ENCODE measurements at regions not wholly inside any gene's neighbourhood (a gene's known extent, or its start where the extent isn't known, plus 50 kb on each side); places are given as distances from the start of the nearest gene placed in this dataset.
"Not testable (repeated sequence)": the region's sequence is repeated elsewhere in the genome, so short reads cannot be mapped to it uniquely, and the experiment has no call there.

GRCh38 chr21:14058566-14058965, 152.2 kb downstream of the LIPI start:
- no peak for TF ChIP-seq CTCF (IDR thresholded peaks at IDR 0.05; ENCODE audit: low read length)
- no peak for TF ChIP-seq EZH2 (IDR thresholded peaks at IDR 0.05; ENCODE audit: borderline replicate concordance, low read length)
- Histone ChIP-seq H3K27me3 (ENCODE audit: insufficient read depth, low read length) (no peaks in the 10 kb centered on the region), H4K20me1 (ENCODE audit: insufficient read depth, low read length) (no peaks in the 10 kb centered on the region), H3K4me3 (ENCODE audit: low read depth, low read length, poor library complexity, severe bottlenecking) (no peak overlapping the region), H3K9ac (ENCODE audit: low read length) (no peak overlapping the region), H3F3A (ENCODE audit: insufficient read depth, low read length) (no peaks in the 10 kb centered on the region), H3K9me2 (ENCODE audit: low read depth, low read length) (no peaks in the 10 kb centered on the region), H3K79me2 (ENCODE audit: insufficient read depth, low read length) (no peaks in the 10 kb centered on the region), H3K4me1 (ENCODE audit: insufficient read depth, low read length, severe bottlenecking) (no peaks in the 10 kb centered on the region), H3K4me2 (ENCODE audit: low read length) (no peak overlapping the region), H2AFZ (ENCODE audit: low read length) (no peak overlapping the region), H3K36me3 (ENCODE audit: insufficient read depth, low read length) (no peaks in the 10 kb centered on the region), H3K27ac (ENCODE audit: low read depth, low read length, poor library complexity, severe bottlenecking) (no peak overlapping the region), H3K9me3 (ENCODE audit: low read length) (no peaks in the 10 kb centered on the region)

GRCh38 chr21:14057841-14058481, 152.8 kb downstream of the LIPI start:
- H4K20me1 ChIP-seq (ENCODE audit: insufficient read depth, low read length); H2AFZ ChIP-seq (ENCODE audit: low read length); H3K9me3 ChIP-seq (ENCODE audit: low read length): not testable (repeated sequence)

GRCh38 chr21:14057313-14057712, 153.4 kb downstream of the LIPI start:
- Histone ChIP-seq H4K20me1 (ENCODE audit: insufficient read depth, low read length) (no peaks in the 10 kb centered on the region), H3K27me3 (ENCODE audit: insufficient read depth, low read length) (no peaks in the 10 kb centered on the region), H3K4me3 (ENCODE audit: low read depth, low read length, poor library complexity, severe bottlenecking) (no peak overlapping the region), H3K79me2 (ENCODE audit: insufficient read depth, low read length) (peaks cover 6% of the 10 kb centered on the region), H3K9me2 (ENCODE audit: low read depth, low read length) (no peaks in the 10 kb centered on the region), H3K27ac (ENCODE audit: low read depth, low read length, poor library complexity, severe bottlenecking) (no peak overlapping the region), H3K4me1 (ENCODE audit: insufficient read depth, low read length, severe bottlenecking) (no peaks in the 10 kb centered on the region), H3K9ac (ENCODE audit: low read length) (no peak overlapping the region), H2AFZ (ENCODE audit: low read length) (no peak overlapping the region), H3K4me2 (ENCODE audit: low read length) (no peak overlapping the region), H3F3A (ENCODE audit: insufficient read depth, low read length) (no peaks in the 10 kb centered on the region), H3K36me3 (ENCODE audit: insufficient read depth, low read length) (no peaks in the 10 kb centered on the region), H3K9me3 (ENCODE audit: low read length) (no peaks in the 10 kb centered on the region)
- TF ChIP-seq EZH2 (IDR thresholded peaks at IDR 0.05; ENCODE audit: borderline replicate concordance, low read length) (no peak), CTCF (IDR thresholded peaks at IDR 0.05; ENCODE audit: low read length) (no peak)

More at GRCh38 chr21:14057841-14058481, 152.8 kb downstream of the LIPI start:
- not testable (repeated sequence) for H3K36me3 ChIP-seq (ENCODE audit: insufficient read depth, low read length); H3K9me2 ChIP-seq (ENCODE audit: low read depth, low read length); H3K27ac ChIP-seq (ENCODE audit: low read depth, low read length, poor library complexity, severe bottlenecking); H3K9ac ChIP-seq (ENCODE audit: low read length); H3K4me3 ChIP-seq (ENCODE audit: low read depth, low read length, poor library complexity, severe bottlenecking); H3F3A ChIP-seq (ENCODE audit: insufficient read depth, low read length); H3K79me2 ChIP-seq (ENCODE audit: insufficient read depth, low read length); H3K4me2 ChIP-seq (ENCODE audit: low read length); H3K4me1 ChIP-seq (ENCODE audit: insufficient read depth, low read length, severe bottlenecking); H3K27me3 ChIP-seq (ENCODE audit: insufficient read depth, low read length)

- H3K36me3 ChIP-seq (ENCODE audit: insufficient read depth, low read length): no peaks in the 10 kb centered on the region
- TF ChIP-seq CTCF (IDR thresholded peaks at IDR 0.05; ENCODE audit: low read length) (no peak), EZH2 (IDR thresholded peaks at IDR 0.05; ENCODE audit: borderline replicate concordance, low read length) (no peak)
- no peaks in the 10 kb centered on the region for H4K20me1 ChIP-seq (ENCODE audit: insufficient read depth, low read length)
- H3K9ac ChIP-seq (ENCODE audit: low read length): no peak overlapping the region
- H3K4me2 ChIP-seq (ENCODE audit: low read length): no peak overlapping the region
- H3K4me3 ChIP-seq (ENCODE audit: low read depth, low read length, poor library complexity, severe bottlenecking): no peak overlapping the region
- no peak overlapping the region for H2AFZ ChIP-seq (ENCODE audit: low read length)
- peaks cover 6% of the 10 kb centered on the region for H3K79me2 ChIP-seq (ENCODE audit: insufficient read depth, low read length)
- no peaks in the 10 kb centered on the region for H3K9me2 ChIP-seq (ENCODE audit: low read depth, low read length)
- no peaks in the 10 kb centered on the region for H3K9me3 ChIP-seq (ENCODE audit: low read length)
- H3K4me1 ChIP-seq (ENCODE audit: insufficient read depth, low read length, severe bottlenecking): no peaks in the 10 kb centered on the region
- H3F3A ChIP-seq (ENCODE audit: insufficient read depth, low read length): 0 out of 2 replicates have a peak, but pooled peaks cover 2% of the 10 kb centered on the region
- no peak overlapping the region for H3K27ac ChIP-seq (ENCODE audit: low read depth, low read length, poor library complexity, severe bottlenecking)
- no peaks in the 10 kb centered on the region for H3K27me3 ChIP-seq (ENCODE audit: insufficient read depth, low read length)
Measured at GRCh38 chr21:14056771-14057191, 154.0 kb downstream of the LIPI start.

GRCh38 chr21:14055746-14056515, 154.8 kb downstream of the LIPI start:
- not testable (repeated sequence) for H3K36me3 ChIP-seq (ENCODE audit: insufficient read depth, low read length); H3K4me2 ChIP-seq (ENCODE audit: low read length); H3K9me2 ChIP-seq (ENCODE audit: low read depth, low read length); H3F3A ChIP-seq (ENCODE audit: insufficient read depth, low read length); H3K9me3 ChIP-seq (ENCODE audit: low read length); H4K20me1 ChIP-seq (ENCODE audit: insufficient read depth, low read length); H3K27me3 ChIP-seq (ENCODE audit: insufficient read depth, low read length); H3K79me2 ChIP-seq (ENCODE audit: insufficient read depth, low read length); H3K27ac ChIP-seq (ENCODE audit: low read depth, low read length, poor library complexity, severe bottlenecking); H3K9ac ChIP-seq (ENCODE audit: low read length); H2AFZ ChIP-seq (ENCODE audit: low read length); H3K4me3 ChIP-seq (ENCODE audit: low read depth, low read length, poor library complexity, severe bottlenecking); H3K4me1 ChIP-seq (ENCODE audit: insufficient read depth, low read length, severe bottlenecking)

All from OCI-LY1 (cell line).